Endodermal cell (in vitro differentiated cells): ENCODE measurements at regions not wholly inside any gene's neighbourhood (a gene's known extent, or its start where the extent isn't known, plus 50 kb on each side); places are given as distances from the start of the nearest gene placed in this dataset.

Experiments used
- DNase-seq: peaks from one replicate; pipeline ENCODE4 v3.0.0-alpha.2; 2017
- H3K27ac ChIP-seq: 2 replicates; pipeline ENCODE4 v1.5.1; 2013; ENCODE audit warnings: mild to moderate bottlenecking, low read depth, low read length, moderate library complexity
- H3K27me3 ChIP-seq: 2 replicates; pipeline ENCODE4 v1.6.1; 2013; ENCODE audit warnings: mild to moderate bottlenecking, low read length, moderate library complexity; ENCODE audit not compliant: insufficient read depth, control insufficient read depth, poor library complexity, severe bottlenecking
- H3K36me3 ChIP-seq: 2 replicates; pipeline ENCODE4 v1.7.0; 2013; ENCODE audit warnings: mild to moderate bottlenecking, low read length, moderate library complexity; ENCODE audit not compliant: control insufficient read depth, insufficient read depth
- H3K4me1 ChIP-seq: one replicate; pipeline ENCODE4 v1.7.0; 2013; ENCODE audit warnings: low read length; ENCODE audit not compliant: control insufficient read depth, insufficient read depth
- H3K4me3 ChIP-seq: 2 replicates; pipeline ENCODE4 v1.5.1; 2013; ENCODE audit warnings: mild to moderate bottlenecking, low read length, moderate library complexity
- H3K9ac ChIP-seq: 2 replicates; pipeline ENCODE4 v1.6.1; 2013; ENCODE audit warnings: mild to moderate bottlenecking, low read length, moderate library complexity; ENCODE audit not compliant: poor library complexity, severe bottlenecking; ENCODE audit errors: extremely low read depth
- H3K9me3 ChIP-seq: 2 replicates; pipeline ENCODE4 v1.6.1; 2013; ENCODE audit warnings: mild to moderate bottlenecking, low read length, moderate library complexity; ENCODE audit not compliant: control insufficient read depth
- H3K27ac Mint-ChIP-seq: 2 replicates; pipeline ENCODE4 v1.8.0; 2020; ENCODE audit warnings: mixed read lengths
- H3K27me3 Mint-ChIP-seq: 2 replicates; pipeline ENCODE4 v1.8.0; 2021; ENCODE audit warnings: mild to moderate bottlenecking, mixed read lengths; ENCODE audit not compliant: insufficient read depth
- H3K36me3 Mint-ChIP-seq: 2 replicates; pipeline ENCODE4 v1.8.0; 2020; ENCODE audit warnings: low read depth, mixed read lengths
- H3K4me1 Mint-ChIP-seq: 2 replicates; pipeline ENCODE4 v1.8.0; 2020; ENCODE audit warnings: mixed read lengths
- H3K4me3 Mint-ChIP-seq: 2 replicates; pipeline ENCODE4 v1.8.0; 2020; ENCODE audit warnings: mild to moderate bottlenecking, moderate library complexity, mixed read lengths
- H3K9me3 Mint-ChIP-seq: 2 replicates; pipeline ENCODE4 v1.8.0; 2020; ENCODE audit warnings: mild to moderate bottlenecking, mixed read lengths
- CTCF ChIP-seq: fragments of 200-600 bp; sonication (generic); conservative IDR thresholded peaks from 2 replicates; pipeline ENCODE4 v1.5.0; 2021; ENCODE audit warnings: antibody characterized with exemption, mild to moderate bottlenecking
- WGBS, 2 experiments: methylation state at CpG; one replicate each; pipeline versions ENCODE4 v1.1.5 to v1.1.7; 2013; ENCODE audit warnings: missing lambda C conversion rate in 2 of 2, mixed read lengths in 1 of 2; ENCODE audit not compliant: insufficient coverage in 1 of 2, insufficient read length in 1 of 2; 5-methylcytosine and 5-hydroxymethylcytosine counted together

- Mint-ChIP-seq H3K27me3 (no peaks in the 10 kb centered on the region), H3K36me3 (peaks cover 3% of the 10 kb centered on the region), H3K9me3 (peaks cover 97% of the 10 kb centered on the region), H3K27ac (no peak overlapping the region), H3K4me1 (no peaks in the 10 kb centered on the region), H3K4me3 (no peak overlapping the region)
- no peak overlapping the region for H3K4me3 ChIP-seq
- no peak overlapping the region for H3K27ac ChIP-seq
- no peaks in the 10 kb centered on the region for H3K36me3 ChIP-seq
- no peaks in the 10 kb centered on the region for H3K27me3 ChIP-seq
- 83% methylated on average over 8 of the region's 8 CpGs; no CpG with 5 or more reads in 1 of the 2 experiments for WGBS, 2 experiments
- peaks cover 91% of the 10 kb centered on the region for H3K9me3 ChIP-seq
- no peak for TF ChIP-seq CTCF
- no peak overlapping the region for H3K9ac ChIP-seq
- DNase-seq: no peak
- H3K4me1 ChIP-seq: no peaks in the 10 kb centered on the region
Measured at GRCh38 chr16:35911899-35912298, 2452.5 kb downstream of the TP53TG3F start.

- no peak overlapping the region for H3K9ac ChIP-seq
Measured at GRCh38 chr16:35931722-35932121, 2472.3 kb downstream of the TP53TG3F start.

More at GRCh38 chr16:35931722-35932121, 2472.3 kb downstream of the TP53TG3F start:
- H3K36me3 ChIP-seq: no peaks in the 10 kb centered on the region
- H3K9me3 ChIP-seq: peaks cover 100% of the 10 kb centered on the region
- no peak overlapping the region for H3K27ac ChIP-seq
- no peak for TF ChIP-seq CTCF
- no peaks in the 10 kb centered on the region for H3K4me1 ChIP-seq
- H3K27me3 ChIP-seq: no peaks in the 10 kb centered on the region
- H3K36me3 Mint-ChIP-seq: no peaks in the 10 kb centered on the region
- no peaks in the 10 kb centered on the region for H3K27me3 Mint-ChIP-seq
- 78 to 80% methylated on average over 3 of the region's 3 CpGs for WGBS, 2 experiments
- H3K27ac Mint-ChIP-seq: no peak overlapping the region
- no peak overlapping the region for H3K4me3 Mint-ChIP-seq
- H3K4me1 Mint-ChIP-seq: no peaks in the 10 kb centered on the region
- H3K4me3 ChIP-seq: no peak overlapping the region
- peaks cover 95% of the 10 kb centered on the region for H3K9me3 Mint-ChIP-seq
- DNase-seq: no peak
